ENCODE measurements at regions not wholly inside any gene's neighbourhood (a gene's known extent, or its start where the extent isn't known, plus 50 kb on each side); places are given as distances from the start of the nearest gene placed in this dataset.

GRCh38 chr10:78494179-78494578 is 460.5 kb downstream of the RPS24 start:
- no peak for DNase-seq (ENCODE audit: low spot score)
- in situ Hi-C loops (cut with HindIII; ENCODE audit: low sequenced_read_pairs) = no loop called here

DNA sequence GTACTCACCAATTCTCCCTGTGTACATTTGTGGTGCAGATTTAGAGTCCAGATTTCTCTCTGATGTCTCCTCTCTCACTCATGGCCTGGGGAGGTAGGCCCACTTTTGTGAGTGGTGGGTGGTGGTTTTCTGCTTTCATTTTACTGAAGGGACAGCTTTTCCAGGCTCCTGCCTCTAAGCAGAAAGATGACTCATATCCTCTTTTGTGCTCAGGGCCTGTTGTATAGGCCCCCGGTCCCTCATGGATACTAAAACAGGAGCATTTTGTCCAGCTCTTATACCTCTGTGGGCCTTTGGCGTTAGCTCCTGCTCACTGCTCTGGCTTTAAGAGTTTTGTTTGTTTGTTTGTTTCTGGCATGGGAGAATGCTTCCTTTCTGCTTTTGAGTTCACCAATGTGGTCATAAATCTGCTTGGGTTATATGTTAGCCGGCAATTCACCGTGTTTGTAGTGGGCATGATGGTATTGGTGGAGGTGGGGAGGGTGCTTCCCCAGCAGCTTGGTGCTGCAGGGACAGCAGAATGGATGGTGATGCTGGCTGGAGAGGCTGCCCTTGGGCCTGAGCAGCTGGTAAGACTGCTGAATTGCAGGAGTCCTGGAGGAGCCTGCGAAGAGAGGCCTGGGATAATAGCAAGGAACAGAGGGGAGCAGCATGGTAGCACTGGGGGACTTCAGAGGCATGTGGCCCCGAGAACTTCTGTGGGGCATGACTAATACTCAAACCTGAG is 468.7 kb downstream of the RPS24 start:
- in situ Hi-C loops (cut with HindIII; ENCODE audit: low sequenced_read_pairs) = no loop called here
- no peak for DNase-seq (ENCODE audit: low spot score)

DNA sequence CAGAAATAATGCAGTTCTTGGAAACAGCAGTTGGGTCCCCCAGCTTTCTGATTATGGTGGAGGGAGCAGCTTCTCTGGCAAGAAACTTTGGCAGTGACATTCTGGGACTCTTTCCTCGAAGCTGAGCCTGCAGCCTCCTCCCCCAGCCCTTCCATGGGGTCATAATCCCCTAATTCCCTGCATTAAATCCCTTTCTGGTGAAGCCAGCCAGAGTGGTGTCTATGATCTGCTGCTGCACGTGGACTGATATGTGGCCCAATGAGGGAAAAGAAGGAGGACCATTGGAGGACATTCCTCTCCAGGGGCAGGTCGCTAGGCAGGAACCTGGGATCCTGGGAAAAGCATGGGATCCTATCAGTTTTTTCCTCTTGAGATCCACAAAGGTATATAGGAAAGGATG is 470.5 kb downstream of the RPS24 start:
- no peak for DNase-seq (ENCODE audit: low spot score)
- in situ Hi-C loops (cut with HindIII; ENCODE audit: low sequenced_read_pairs) = no loop called here

DNA sequence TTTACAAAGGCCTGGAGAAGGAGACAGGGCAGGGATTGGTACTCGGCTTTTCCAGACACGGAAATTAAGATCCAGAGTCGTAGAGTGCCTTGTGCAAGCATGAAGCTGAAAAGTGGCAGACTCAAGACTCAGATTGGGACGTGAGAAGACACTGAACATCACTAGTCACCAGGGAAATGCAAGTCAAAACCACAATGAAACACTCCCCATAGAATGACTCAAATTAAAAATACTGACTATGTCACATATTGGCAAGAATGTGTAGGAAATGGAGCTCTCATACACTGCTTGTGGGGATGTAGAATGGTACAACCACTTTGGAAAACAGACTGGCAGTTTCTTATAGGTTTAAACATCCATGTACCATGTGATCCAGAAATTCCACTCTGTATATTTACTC is 472.0 kb downstream of the RPS24 start:
- in situ Hi-C loops (cut with HindIII; ENCODE audit: low sequenced_read_pairs) = no loop called here
- no peak for DNase-seq (ENCODE audit: low spot score)

DNA sequence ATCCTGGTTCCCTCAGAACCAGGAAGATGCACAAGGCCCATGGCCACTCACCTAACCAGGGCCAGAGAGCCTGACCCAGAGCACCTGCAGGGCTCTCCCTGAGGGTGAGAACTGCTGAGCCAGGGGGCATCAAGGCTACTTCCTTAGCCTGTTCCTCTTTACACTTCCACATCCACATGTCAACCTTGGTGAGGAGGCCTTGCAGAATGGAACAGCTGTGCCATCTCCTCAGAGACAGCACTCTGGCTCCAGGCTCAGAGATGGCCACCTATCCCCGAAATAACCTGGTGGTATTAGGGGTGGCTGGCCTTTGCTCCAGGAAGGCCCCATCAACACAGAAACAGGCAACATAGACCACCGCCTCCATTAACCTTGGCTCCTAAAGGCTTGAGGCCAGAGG is 473.0 kb downstream of the RPS24 start:
- in situ Hi-C loops (cut with HindIII; ENCODE audit: low sequenced_read_pairs) = no loop called here
- DNase-seq (ENCODE audit: low spot score) = no peak

DNA sequence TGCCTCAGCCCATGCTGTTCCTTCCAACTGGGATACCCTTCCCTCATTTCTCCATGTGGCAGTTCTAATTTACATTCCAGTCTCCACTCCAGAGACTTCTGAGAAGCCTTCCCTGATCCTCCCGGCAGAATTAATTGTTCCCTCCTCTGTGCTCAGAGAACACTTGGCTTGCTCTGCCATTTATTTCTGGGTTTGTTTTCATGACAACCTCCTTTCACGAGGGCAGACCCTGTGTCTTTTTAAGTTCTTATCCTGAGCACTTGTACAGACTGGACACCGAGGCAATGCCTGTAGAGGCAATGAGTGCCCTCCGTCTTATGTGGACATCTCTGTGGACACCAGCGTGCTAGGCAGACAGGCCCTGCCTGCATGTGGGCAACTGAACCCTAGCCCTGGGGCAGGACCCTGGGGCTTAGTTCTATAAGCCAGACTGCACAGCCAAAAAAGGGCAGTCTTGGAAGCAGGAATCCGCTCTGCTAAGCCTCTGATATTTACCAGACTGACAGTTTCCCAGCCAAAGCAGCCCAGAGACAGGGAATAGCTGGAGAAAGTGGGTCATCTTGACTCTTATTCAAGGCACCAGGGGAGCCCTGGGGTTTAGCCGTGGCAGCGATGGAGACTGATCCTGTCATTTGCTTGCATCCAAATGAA is 474.0 kb downstream of the RPS24 start:
- in situ Hi-C loops (cut with HindIII; ENCODE audit: low sequenced_read_pairs) = no loop called here
- peak; percentile 82 for DNase-seq (ENCODE audit: low spot score)

DNA sequence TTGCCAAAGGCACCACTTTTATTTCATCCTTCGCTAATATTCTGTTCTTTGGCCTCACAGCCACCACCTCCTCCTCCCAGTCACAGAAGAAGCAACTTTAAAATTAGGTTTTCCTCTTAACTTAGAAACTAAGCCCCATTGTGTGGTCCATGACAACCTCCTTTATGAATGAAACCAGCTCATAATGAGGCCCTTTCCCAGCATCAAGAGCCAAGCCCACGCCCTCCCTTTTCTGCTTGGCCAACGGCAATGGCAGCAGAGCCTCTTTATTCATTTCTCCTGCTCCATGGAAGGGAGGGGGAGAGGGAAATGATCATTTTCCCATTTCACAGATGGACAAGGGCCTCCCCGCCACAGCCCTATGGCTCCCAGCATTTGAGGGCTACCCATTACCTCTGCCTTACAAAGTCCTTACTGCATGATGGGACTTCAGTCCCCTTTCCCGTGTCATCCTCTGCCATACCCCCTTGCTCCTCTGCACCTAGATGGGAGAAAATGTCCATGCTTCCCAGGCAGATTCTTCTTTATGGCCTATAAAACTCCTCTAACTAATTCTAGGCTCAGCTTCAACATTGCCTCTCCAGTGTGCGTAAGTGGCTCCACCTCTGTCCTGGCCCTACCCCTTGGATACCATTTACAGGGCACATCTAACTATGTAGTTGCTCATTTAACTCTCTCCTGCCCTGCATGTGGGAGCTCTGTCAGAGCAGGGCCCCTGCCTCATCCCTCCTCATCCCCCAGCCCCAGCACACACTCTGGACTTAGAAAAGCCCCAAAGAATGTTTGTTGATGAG is 475.5 kb downstream of the RPS24 start:
- in situ Hi-C loops (cut with HindIII; ENCODE audit: low sequenced_read_pairs) = no loop called here
- DNase-seq (ENCODE audit: low spot score) = no peak

DNA sequence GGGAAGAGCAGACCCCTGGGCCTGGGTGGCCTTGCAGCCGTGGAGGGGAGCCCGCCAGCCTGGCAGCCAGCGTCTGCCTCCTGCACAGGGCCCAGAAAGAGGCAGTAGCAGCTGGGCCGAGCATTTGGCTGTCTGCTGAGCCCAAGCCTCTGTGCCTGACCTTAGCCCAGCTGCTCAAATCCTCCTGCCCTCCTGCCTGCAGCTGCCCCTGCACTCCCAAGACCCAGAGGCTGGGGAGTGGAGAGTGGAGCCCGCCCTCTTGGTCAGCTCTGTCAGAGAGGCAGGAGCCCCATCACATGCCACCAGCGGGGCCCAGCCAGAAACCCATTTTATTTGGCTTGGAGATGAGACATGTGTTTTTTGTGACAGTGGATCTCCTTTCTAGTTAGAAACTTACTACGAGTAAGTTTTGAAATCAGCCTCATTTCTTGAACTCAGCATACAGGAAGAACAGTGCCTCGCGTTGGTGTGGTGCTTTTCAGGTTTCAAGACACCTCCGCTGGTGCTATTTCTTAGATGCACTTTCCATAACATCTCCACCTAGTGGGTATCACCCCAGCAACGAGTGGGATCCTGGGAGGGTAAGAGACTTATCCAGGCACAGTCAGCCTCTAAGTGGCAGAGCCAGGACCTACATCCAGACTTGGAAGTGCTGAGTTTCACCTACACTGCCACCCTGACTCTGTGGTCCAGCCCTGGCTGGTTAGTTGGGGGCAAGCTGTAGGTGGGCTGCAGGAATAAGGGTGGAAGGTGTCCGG is 477.1 kb downstream of the RPS24 start:
- DNase-seq (ENCODE audit: low spot score) = no peak
- in situ Hi-C loops (cut with HindIII; ENCODE audit: low sequenced_read_pairs) = no loop called here

GRCh38 chr10:78511324-78512204 is 477.9 kb downstream of the RPS24 start:
- in situ Hi-C loops (cut with HindIII; ENCODE audit: low sequenced_read_pairs) = no loop called here
- no peak for DNase-seq (ENCODE audit: low spot score)

GRCh38 chr10:78512205-78512550 is 478.5 kb downstream of the RPS24 start:
- in situ Hi-C loops (cut with HindIII; ENCODE audit: low sequenced_read_pairs) = no loop called here
- DNase-seq (ENCODE audit: low spot score) = no peak

DNA sequence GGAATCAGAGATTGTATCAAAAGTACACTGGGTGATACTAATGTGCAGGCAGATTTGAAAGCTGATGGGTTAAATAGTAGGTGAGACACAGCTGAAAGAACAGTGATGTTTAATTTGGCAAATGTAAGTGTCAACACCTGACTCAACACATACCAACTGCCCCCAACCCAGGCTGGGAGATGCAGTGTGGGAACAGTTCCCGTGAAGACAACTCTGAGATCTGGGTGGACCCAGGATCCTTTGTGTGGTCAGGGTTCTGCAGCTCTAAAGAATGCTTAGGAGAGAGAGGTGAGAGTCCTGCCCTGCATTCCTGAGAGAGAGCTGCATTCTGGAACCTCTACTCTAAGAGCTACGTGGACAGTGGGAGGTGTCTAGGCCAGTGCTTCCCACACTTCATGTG is 479.7 kb downstream of the RPS24 start:
- in situ Hi-C loops (cut with HindIII; ENCODE audit: low sequenced_read_pairs) = no loop called here
- DNase-seq (ENCODE audit: low spot score) = no peak

- no peak for DNase-seq (ENCODE audit: low spot score)
- in situ Hi-C loops (cut with HindIII; ENCODE audit: low sequenced_read_pairs) = no loop called here
Measured at GRCh38 chr10:78513986-78514385, 480.3 kb downstream of the RPS24 start.

DNA sequence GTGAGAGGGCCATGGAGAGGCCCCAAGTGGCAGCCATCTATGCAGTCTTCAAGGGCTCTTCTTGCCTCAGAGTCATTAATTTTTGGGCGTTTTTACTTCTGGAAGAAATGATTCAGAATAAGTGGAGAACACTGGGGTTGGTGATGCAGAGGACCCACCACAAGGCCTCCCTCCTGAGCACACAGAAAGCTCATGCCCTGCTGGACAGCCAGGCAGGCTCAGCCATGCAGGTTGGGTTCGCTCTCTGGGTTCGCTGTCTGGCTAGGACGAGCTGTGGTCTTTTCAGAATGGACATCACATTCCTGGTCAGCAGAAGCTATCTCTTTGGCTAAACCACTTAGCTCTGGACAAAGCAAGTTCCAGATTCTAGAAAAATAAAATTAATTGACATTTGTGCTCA is 480.8 kb downstream of the RPS24 start:
- no peak for DNase-seq (ENCODE audit: low spot score)
- in situ Hi-C loops (cut with HindIII; ENCODE audit: low sequenced_read_pairs) = no loop called here

GRCh38 chr10:78515038-78515872 is 481.6 kb downstream of the RPS24 start:
- in situ Hi-C loops (cut with HindIII; ENCODE audit: low sequenced_read_pairs) = no loop called here
- peak; percentile 35 for DNase-seq (ENCODE audit: low spot score)

- in situ Hi-C loops (cut with HindIII; ENCODE audit: low sequenced_read_pairs) = no loop called here
- no peak for DNase-seq (ENCODE audit: low spot score)
Measured at GRCh38 chr10:78515873-78516153, 482.1 kb downstream of the RPS24 start.

- in situ Hi-C loops (cut with HindIII; ENCODE audit: low sequenced_read_pairs) = no loop called here
- no peak for DNase-seq (ENCODE audit: low spot score)
Measured at GRCh38 chr10:78516236-78516635, 482.6 kb downstream of the RPS24 start.

- in situ Hi-C loops (cut with HindIII; ENCODE audit: low sequenced_read_pairs) = no loop called here
Measured at GRCh38 chr10:78516756-78517155, 483.1 kb downstream of the RPS24 start.

DNA sequence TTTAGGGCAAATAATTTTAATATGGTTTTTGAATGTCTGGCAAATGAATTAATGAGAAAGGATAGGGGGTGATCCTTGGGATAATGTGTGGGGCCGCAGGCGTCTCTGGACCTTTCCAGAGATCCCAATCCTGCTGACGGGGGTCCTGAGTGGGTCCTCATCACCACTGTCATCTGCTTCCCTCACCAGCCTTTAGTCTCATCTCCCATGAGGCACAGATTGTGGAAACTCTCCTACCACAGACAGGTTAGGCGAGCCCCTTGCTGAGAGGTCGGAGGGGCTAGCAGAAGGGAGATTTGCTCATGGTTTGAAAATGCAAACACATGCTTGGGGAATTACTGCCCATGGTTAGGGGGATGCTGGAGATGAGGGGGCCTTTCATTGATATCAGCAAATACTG is 484.6 kb downstream of the RPS24 start:
- no peak for DNase-seq (ENCODE audit: low spot score)

More at GRCh38 chr10:78516756-78517155, 483.1 kb downstream of the RPS24 start:
- no peak for DNase-seq (ENCODE audit: low spot score)

More for the DNA sequence above, 484.6 kb downstream of the RPS24 start:
- in situ Hi-C loops (cut with HindIII; ENCODE audit: low sequenced_read_pairs) = no loop called here
